ENCODE measurements at regions not wholly inside any gene's neighbourhood (a gene's known extent, or its start where the extent isn't known, plus 50 kb on each side); places are given as distances from the start of the nearest gene placed in this dataset.

GRCh38 chr7:110601710-110602109, 489.2 kb upstream of the LRRN3 start:
- DNase-seq (ENCODE audit: low spot score) (no peak), ATAC-seq (ENCODE audit: low FRiP score) (no peak)
- no peak for TF ChIP-seq CTCF (IDR thresholded peaks at IDR 0.05)

GRCh38 chr7:110604206-110604605, 486.7 kb upstream of the LRRN3 start:
- no peak for DNase-seq (ENCODE audit: low spot score)
- TF ChIP-seq CTCF (IDR thresholded peaks at IDR 0.05) = no peak
- no peak for ATAC-seq (ENCODE audit: low FRiP score)

GRCh38 chr7:110604885-110605284, 486.0 kb upstream of the LRRN3 start:
- DNase-seq (ENCODE audit: low spot score) (no peak), ATAC-seq (ENCODE audit: low FRiP score) (no peak)
- no peak for TF ChIP-seq CTCF (IDR thresholded peaks at IDR 0.05)

- DNase-seq (ENCODE audit: low spot score) (no peak), ATAC-seq (ENCODE audit: low FRiP score) (no peak)
- no peak for TF ChIP-seq CTCF (IDR thresholded peaks at IDR 0.05)
Observed at GRCh38 chr7:110607050-110607857, 483.7 kb upstream of the LRRN3 start.

- DNase-seq (ENCODE audit: low spot score) (no peak), ATAC-seq (ENCODE audit: low FRiP score) (no peak)
- TF ChIP-seq CTCF (IDR thresholded peaks at IDR 0.05) = no peak
Observed at GRCh38 chr7:110609336-110609735, 481.6 kb upstream of the LRRN3 start.

- no peak for TF ChIP-seq CTCF (IDR thresholded peaks at IDR 0.05)
- DNase-seq (ENCODE audit: low spot score) (no peak), ATAC-seq (ENCODE audit: low FRiP score) (no peak)
Observed at GRCh38 chr7:110612680-110613079, 478.2 kb upstream of the LRRN3 start.
